NK-92 treated with Interleukin-12 subunit alpha and Interleukin-12 subunit beta, amount 100 ng/mL, for 24 hours (cell line): ENCODE measurements at regions not wholly inside any gene's neighbourhood (a gene's known extent, or its start where the extent isn't known, plus 50 kb on each side); places are given as distances from the start of the nearest gene placed in this dataset.
A peak's percentile ranks its signal among the peaks of the same experiment; 100 is the strongest.

Experiments used
- DNase-seq: peaks from one replicate; lab custom pipeline; 2025; lab: John Stamatoyannopoulos, UW

DNA sequence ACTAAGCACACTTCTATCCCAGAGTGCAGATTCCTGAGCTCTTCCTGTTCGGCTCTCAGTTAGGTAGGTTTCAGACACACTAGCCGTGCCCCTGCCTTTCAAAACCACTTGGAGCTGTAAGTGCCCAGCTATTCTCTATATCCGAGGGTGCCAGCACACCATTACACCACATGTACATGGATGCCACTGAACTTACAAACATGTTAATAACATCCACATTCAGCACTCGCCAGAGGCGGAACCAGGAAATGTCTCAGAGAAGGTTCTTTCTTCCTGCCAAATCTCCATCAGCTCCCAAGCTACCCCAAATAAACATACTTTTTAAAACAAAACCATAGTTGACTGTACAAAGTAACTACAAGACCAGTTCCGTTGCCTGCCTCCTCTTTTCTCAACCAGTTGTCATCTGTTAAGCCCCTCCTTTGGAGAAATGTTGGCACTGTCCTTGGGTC, 78.4 kb upstream of the CTTNBP2NL start:
- DNase-seq: no peak

DNA sequence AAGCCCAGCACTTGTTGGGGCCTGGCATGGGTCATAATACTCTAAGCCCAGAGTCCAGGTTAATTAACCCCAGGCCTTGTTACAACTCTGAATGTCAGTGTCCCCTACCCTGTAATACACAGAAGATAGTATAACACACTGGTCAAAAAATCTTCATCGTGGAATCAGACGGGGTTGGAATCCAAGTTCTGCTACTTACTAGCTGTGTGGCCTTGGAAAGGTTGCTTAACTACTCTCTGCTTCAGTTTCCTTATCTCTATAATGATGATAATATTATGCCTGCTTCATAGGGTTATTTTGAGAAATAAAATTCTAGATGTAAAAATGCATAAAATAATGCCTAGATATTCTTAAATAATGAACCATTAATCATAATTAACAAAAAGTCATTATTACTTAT, 77.8 kb upstream of the CTTNBP2NL start:
- no peak for DNase-seq

DNA sequence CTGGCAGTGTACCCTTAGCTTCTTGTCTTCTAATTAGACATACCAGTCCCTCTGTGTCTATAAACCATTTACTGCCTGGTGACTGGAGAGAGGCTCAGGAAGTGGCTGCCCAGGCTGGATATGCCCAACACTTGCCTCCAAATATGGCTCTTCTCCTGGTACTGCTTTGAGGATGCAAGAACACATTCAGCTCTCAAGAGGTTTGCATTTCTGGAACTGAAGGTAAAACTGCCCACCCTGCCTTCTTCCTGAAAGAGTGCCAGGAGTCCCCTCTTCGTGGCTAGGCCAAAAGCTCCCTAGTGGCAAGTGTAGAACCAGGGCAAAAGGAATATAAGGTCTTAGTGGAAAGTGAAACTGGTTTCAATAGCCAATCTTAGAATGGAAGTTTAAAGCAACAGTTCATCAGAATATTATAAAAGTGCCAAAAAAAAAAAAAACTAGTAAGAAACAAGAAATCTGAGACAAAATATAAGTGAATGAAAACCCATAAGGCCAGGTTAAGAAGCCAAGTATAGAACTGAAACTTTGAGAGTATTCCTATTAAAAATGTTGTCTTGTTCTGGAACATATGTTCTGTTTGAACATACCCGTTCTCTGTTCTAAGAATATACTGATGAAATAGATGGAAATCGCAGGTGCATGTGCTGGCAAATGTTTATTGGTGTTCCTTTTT, 77.2 kb upstream of the CTTNBP2NL start:
- no peak for DNase-seq

DNA sequence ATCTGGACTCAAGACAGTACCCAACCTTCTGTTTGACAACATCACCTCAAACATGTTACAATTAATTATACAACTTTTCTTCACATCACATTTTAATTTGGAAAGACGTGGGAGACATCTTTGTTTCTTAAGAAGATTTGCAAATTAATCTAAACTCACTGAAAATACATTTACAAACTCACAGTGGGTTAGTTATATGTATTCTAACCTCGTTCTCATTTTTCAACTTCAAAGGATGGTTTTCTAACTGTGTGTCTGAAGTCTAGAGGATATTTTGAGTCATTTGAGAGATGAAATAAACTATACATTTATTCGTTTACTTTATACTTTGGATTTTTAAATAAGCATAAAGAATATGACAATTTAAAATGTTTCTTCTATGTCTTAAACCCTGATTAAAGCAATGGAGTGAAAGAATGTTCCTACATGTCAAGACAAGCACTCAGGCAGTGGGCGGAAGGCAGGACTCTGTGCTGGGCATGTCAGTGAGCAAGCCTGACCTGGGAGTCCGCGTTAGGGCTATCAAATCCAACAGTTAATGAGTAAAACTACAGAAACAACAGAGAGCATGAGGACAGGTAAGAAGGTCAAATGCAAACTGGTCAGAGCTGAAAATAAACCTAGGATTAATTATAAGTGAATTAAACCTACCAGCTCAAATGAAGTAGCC, 76.5 kb upstream of the CTTNBP2NL start:
- no peak for DNase-seq

DNA sequence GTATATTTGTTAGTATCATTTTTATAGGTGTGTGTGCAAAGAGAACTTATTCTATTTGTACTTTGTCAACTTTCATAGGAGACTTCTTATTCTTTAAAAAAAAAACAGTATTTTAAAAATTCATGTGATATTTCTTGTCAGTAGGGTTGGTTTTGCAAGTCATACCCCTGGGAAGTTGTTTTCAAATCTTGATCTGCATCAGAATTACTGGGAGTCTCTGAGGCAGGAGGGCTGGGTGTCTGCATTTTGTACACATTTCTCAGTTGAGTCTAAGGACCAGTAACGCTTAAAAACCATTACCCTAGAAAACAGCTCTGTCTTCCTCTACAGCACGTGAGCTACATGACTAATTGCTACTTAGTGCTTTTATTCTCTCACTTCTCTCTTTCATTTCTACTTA, 76.0 kb upstream of the CTTNBP2NL start:
- DNase-seq: no peak

DNA sequence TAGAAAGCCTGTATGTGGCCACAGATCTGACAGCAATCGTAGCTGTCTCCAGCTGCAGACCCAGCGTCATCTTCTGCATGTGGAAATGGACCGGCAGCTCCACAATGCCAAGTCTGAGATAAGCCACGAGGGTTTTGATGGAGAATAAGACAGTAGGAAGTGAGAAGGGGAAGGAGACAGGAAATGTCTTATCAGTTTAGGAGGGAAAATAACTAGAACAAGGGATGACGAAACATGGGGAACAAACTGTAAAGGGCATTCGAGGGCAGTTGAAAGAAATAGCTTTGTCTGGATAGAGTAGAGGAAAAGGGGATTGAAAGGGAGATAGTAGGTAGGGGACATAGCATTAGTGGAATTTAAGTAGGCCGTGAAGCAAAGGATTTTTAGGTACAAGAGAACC, 74.0 kb upstream of the CTTNBP2NL start:
- no peak for DNase-seq

DNA sequence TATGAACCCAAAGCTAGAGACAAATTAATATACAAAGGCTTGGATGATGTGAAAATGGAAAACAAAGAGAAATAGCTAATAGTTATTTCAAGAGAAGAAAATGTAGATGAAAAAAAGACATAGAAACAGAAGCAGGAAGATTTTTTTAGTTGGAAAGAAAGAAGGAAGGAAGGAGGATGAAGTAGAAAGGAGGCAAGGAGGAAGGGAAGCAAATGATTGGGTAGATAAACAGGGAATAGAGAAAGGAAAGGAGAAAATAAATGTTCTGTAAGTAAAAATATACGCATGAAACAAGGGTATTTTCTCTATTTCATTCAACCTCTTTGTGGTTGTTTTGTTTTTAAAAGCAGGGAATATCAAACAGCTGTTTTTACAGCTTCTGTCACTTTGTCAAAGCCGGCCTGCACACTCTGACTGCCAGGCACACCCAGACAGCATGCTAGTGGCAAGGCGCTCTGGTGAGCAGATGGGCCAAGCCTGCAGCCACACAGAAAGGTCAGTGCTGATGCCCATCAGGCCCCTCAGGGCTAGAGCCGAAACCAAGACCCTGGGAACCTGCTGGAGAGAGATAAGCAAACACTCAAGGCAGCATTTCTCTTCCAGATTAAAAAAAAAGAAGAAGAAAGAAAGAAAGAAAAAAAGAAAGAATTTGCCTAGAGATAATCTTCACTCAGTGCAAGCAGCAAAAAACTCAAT, 72.9 kb upstream of the CTTNBP2NL start:
- no peak for DNase-seq

DNA sequence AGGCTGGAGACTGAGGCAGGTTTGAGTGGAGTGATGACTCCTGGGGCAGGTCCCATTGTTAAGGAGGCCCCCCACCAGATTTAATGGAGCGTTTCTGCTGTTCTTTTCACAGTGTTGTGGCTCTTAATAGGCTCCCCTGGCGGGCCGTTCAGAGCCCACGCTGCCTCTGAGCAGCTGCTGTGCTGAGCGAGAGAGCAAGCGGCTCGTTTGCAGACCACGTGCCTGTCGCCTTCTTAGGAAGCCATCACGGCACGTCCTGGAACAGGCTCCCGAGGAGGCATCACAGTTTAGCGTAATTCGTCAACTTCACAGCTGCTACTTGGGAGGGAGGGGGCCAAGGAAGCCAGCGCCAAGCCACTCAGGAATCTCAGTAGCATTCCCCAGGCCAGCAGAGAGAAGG, 70.5 kb upstream of the CTTNBP2NL start:
- no peak for DNase-seq

DNA sequence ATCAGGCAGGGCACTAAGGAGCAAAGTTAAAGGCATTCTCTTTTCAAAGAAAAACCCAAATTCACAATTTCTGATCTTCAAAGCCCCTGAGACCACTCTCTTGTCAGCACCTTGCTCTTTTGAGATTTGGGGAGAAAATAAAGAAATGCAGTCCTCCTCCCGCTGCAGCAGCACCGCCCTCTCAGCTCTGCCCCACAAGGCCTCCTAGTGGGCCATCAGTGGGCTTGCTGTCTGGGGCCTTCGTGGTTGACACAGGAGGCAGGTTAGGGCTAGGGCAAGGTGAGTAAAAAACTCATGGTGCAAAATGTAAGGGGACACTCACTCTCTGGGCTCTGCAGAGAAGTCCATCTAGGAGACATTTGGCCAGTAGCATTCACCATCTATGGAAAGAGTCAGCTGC, 67.4 kb upstream of the CTTNBP2NL start:
- no peak for DNase-seq

DNA sequence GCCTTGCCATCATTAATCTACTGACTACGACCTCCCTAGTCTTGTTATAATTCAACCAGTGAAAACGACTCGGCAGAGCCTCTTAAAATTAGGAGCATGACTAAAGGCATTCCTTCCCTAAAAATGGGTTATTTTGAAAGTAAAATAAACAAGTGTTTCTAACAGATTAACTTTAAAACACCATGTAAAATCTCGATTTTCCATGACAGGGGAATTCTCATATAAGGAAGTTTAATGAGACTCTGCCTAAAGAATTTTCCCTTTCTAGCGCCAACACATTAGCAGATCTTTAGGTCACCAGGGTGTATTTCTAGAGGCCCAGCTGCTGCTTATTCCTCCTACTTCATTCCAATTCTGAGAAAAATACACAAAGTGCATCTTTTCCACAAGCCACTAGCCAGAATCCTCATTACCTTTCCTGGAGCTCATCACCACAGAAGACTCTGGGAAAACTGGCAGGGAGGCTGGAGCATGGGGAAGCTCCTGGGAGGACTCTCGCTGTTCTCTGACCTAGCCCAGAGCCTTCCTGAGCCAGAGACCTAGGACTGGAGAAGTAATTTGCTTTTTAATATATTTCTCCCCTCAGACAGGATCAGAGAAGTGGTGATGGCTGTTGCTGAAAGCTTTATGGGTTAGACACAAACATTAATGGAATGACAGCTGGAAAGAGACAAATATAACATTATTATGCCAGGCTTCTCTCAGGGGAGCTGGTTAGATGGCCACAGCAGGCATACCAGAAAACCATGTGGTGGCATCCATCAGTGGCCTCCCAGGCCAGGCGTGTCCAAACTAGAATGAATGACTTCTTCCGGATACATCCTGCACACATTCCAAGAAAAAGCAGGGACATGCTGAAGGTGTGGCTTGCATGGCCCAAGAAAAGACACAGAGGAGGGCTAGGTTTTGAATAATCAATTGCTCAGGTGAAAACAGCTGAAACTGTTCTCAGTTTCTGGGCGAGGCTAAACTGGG, 63.6 kb upstream of the CTTNBP2NL start:
- no peak for DNase-seq

DNA sequence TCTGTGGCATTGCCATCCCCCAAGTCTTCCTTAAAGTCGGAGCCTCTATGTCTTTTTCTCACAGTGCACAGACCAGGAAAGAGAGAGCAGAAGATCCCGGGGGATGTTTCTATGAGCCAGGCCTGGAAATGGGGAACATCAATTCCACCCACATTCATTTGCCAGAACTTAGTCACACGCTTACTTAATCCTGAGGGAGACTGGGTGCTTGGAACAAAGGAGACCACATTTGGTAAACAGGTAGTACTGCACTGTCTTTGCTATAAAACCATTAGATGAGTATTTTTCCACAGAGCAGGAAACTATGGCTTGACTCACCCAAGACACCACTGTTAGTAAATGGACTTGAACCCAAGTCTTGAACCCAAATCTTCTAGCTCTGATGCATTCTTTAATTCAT, 60.7 kb upstream of the CTTNBP2NL start:
- DNase-seq: no peak

DNA sequence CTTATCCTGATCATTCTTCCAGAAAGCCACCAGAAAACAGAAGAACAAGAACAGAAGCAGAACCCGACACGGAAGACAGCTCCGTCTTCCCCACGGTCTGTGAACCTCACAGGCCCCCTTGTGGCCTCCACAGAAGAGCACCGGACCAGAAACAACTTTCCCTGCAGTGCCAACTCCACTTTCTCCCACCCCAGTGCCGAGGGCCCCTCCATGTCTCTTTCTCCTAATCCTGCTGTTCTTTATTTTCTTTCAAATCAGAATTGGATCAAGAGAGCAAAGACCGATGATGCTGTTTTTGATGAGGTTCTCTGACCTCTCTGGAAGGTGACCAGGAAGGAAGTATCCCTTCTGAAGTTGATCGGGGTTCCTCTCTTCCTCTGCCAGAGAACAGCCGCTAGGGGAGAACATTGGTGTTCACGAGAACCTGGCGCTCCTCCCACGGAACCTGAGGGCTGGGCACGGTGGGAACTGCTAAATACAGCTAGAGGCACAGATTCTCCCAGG, 58.9 kb upstream of the CTTNBP2NL start:
- no peak for DNase-seq

DNA sequence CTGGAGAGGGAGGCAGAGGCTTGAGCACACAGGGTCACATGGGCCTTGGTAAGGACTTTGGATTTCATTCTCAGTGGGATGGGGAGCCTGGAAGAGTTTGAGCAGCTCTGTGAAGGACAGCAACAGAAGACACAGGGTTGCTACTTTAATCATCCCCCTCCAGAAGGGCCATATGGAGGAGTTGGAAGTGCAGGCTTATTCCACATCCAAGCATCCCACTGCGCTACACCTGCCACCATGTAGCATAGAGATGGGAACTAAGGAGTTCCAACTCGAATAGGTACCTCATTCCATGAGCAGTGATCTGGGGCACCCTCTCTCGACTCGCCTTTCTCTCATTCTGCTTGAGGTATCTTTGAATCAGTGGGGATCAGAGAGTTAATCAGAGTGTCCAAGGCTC, 54.0 kb upstream of the CTTNBP2NL start:
- no peak for DNase-seq

DNA sequence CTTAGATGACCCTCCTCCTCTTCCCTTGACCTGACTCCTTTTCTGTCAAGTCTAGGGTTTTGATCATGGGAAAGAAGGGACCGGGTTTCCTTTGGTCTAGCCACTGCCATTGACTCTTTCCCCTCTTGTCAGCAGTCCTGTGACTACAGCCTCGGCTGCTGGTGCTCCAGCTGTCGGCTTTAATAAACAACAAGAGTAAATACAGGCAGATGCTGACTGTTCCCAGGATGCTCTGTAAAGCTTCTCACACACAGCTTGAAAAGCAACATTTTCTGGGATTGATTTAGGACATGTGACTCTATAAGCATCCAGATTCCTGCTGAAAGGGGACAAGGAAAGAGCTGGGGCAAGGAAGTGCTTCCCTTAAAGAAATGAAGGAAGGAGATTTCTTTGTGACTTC, 53.5 kb upstream of the CTTNBP2NL start:
- DNase-seq: no peak

DNA sequence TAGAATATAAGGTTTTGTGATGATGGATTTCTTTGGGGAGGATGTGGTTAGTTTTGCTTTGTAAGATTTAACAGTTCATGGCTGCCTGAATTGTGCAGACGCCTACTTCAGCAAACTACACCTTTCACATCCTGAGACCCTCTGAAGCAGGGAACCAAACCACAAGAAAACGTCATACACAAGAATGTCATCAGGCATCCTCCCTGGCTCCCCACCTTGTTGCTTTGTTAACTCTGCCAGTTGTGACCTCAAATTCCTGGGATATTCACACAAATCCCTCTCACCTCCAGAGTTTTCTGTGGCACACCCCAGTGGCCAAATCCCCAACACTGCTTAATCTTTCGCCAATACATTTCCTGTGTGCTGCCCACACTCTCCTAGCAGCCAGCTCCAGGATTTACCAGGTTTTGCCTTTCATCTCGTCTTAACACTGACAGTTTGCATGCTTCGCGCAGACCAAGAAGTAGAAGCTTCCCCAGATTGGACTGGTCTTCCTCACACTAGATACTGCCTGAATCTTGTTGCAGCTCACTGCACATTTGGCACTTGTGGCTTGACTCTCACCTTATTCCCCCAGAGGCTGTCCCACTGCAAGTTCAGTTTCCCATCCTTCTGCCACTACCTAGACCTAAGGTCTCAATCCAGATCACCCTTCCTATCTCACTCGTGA, 51.1 kb upstream of the CTTNBP2NL start:
- DNase-seq: peak; percentile 31
